ENCODE measurements at regions not wholly inside any gene's neighbourhood (a gene's known extent, or its start where the extent isn't known, plus 50 kb on each side); places are given as distances from the start of the nearest gene placed in this dataset.

- no peak for DNase-seq
These were observed 458.7 kb upstream of the EEF2KMT start for GRCh38 chr16:5556158-5556810.

GRCh38 chr16:5551909-5552308 lies 454.3 kb upstream of the EEF2KMT start:
- no peak for DNase-seq

- DNase-seq, result no peak
These were observed 452.2 kb upstream of the EEF2KMT start for GRCh38 chr16:5549802-5550201.

GRCh38 chr16:5541356-5541755 lies 443.8 kb upstream of the EEF2KMT start:
- DNase-seq, result no peak

- DNase-seq, result no peak
These were observed 439.8 kb upstream of the EEF2KMT start for GRCh38 chr16:5537347-5537746.

- DNase-seq, result no peak
These were observed 435.8 kb upstream of the EEF2KMT start for GRCh38 chr16:5533321-5533888.

- DNase-seq, result no peak
These were observed 430.2 kb upstream of the EEF2KMT start for GRCh38 chr16:5527817-5528216.

GRCh38 chr16:5526826-5527225 lies 429.2 kb upstream of the EEF2KMT start:
- no peak for DNase-seq

- no peak for DNase-seq
These were observed 426.2 kb upstream of the EEF2KMT start for GRCh38 chr16:5523829-5524228.

- no peak for DNase-seq
These were observed 418.5 kb upstream of the EEF2KMT start for GRCh38 chr16:5516115-5516514.

- no peak for DNase-seq
These were observed 414.4 kb upstream of the EEF2KMT start for GRCh38 chr16:5512014-5512413.

GRCh38 chr16:5510819-5511370 lies 413.3 kb upstream of the EEF2KMT start:
- DNase-seq, result no peak

GRCh38 chr16:5509794-5510193 lies 412.2 kb upstream of the EEF2KMT start:
- peak; percentile 53 for DNase-seq

GRCh38 chr16:5509336-5509735 lies 411.7 kb upstream of the EEF2KMT start:
- no peak for DNase-seq

- DNase-seq, result peak; percentile 29
These were observed 410.8 kb upstream of the EEF2KMT start for GRCh38 chr16:5508371-5508770.

- no peak for DNase-seq
These were observed 408.4 kb upstream of the EEF2KMT start for GRCh38 chr16:5506021-5506420.

GRCh38 chr16:5505091-5505887 lies 407.7 kb upstream of the EEF2KMT start:
- no peak for DNase-seq

- DNase-seq, result no peak
These were observed 406.6 kb upstream of the EEF2KMT start for GRCh38 chr16:5504064-5504781.

GRCh38 chr16:5502944-5503343 lies 405.3 kb upstream of the EEF2KMT start:
- no peak for DNase-seq

- DNase-seq, result peak; percentile 24
These were observed 404.9 kb upstream of the EEF2KMT start for GRCh38 chr16:5502467-5502869.

- no peak for DNase-seq
These were observed 402.9 kb upstream of the EEF2KMT start for GRCh38 chr16:5500526-5500925.

GRCh38 chr16:5498562-5498961 lies 401.0 kb upstream of the EEF2KMT start:
- DNase-seq, result no peak

GRCh38 chr16:5496013-5496412 lies 398.4 kb upstream of the EEF2KMT start:
- no peak for DNase-seq
